ENCODE measurements at regions not wholly inside any gene's neighbourhood (a gene's known extent, or its start where the extent isn't known, plus 50 kb on each side); places are given as distances from the start of the nearest gene placed in this dataset.

- no peak for TF ChIP-seq CTCF (IDR thresholded peaks at IDR 0.05)
- no peak for TF ChIP-seq POLR2A (IDR thresholded peaks at IDR 0.05)
Observed at GRCh38 chr3:96467639-96468038, 346.8 kb upstream of the EPHA6 start.

Data from thyroid gland (tissue), 4 donors.